Erythroblast (primary cell): ENCODE measurements at regions not wholly inside any gene's neighbourhood (a gene's known extent, or its start where the extent isn't known, plus 50 kb on each side); places are given as distances from the start of the nearest gene placed in this dataset.
A peak's percentile ranks its signal among the peaks of the same experiment; 100 is the strongest.

Source experiments
- DNase-seq, 2 experiments: peaks; one replicate each; lab custom pipeline; 2025; lab: John Stamatoyannopoulos, UW
- GATA1 ChIP-seq: IDR thresholded peaks from 2 replicates; pipeline ENCODE4 v1.6.1; 2011; ENCODE audit warnings: low read depth, mild to moderate bottlenecking, control low read depth, low read length, moderate library complexity
- POLR2A ChIP-seq: IDR thresholded peaks from 2 replicates; pipeline ENCODE4 v1.6.1; 2011; ENCODE audit warnings: mild to moderate bottlenecking, low read length

- TF ChIP-seq GATA1: no peak
- TF ChIP-seq POLR2A: no peak
These were observed 888.3 kb upstream of the CELF4 start for GRCh38 chr18:38453880-38454279.

GRCh38 chr18:38450876-38451275 lies 885.3 kb upstream of the CELF4 start:
- no peak for TF ChIP-seq POLR2A
- DNase-seq: no peak

More at GRCh38 chr18:38453880-38454279, 888.3 kb upstream of the CELF4 start:
- DNase-seq: no peak

GRCh38 chr18:38445804-38446145 lies 880.2 kb upstream of the CELF4 start:
- TF ChIP-seq POLR2A (no peak), GATA1 (no peak)
- no peak for DNase-seq

- no peak for DNase-seq
- TF ChIP-seq GATA1 (no peak), POLR2A (no peak)
These were observed 879.6 kb upstream of the CELF4 start for GRCh38 chr18:38444971-38445803.

- DNase-seq: no peak
- TF ChIP-seq POLR2A (no peak), GATA1 (no peak)
These were observed 862.1 kb upstream of the CELF4 start for GRCh38 chr18:38427736-38428135.

- TF ChIP-seq GATA1 (no peak), POLR2A (no peak)
- DNase-seq: peak in 1 of 2 experiments; percentile 2
These were observed 861.6 kb upstream of the CELF4 start for GRCh38 chr18:38427234-38427633.

- no peak for DNase-seq
- TF ChIP-seq GATA1: no peak
- TF ChIP-seq POLR2A: no peak
These were observed 856.4 kb upstream of the CELF4 start for GRCh38 chr18:38421872-38422615.

- DNase-seq: no peak
- TF ChIP-seq POLR2A (no peak), GATA1 (no peak)
These were observed 855.4 kb upstream of the CELF4 start for GRCh38 chr18:38421021-38421420.

- TF ChIP-seq POLR2A (no peak), GATA1 (no peak)
- no peak for DNase-seq
These were observed 855.0 kb upstream of the CELF4 start for GRCh38 chr18:38420611-38421010.

GRCh38 chr18:38415811-38416210 lies 850.2 kb upstream of the CELF4 start:
- TF ChIP-seq GATA1 (no peak), POLR2A (no peak)

GRCh38 chr18:38413193-38413592 lies 847.6 kb upstream of the CELF4 start:
- no peak for DNase-seq
- TF ChIP-seq POLR2A: no peak
- no peak for TF ChIP-seq GATA1

More at GRCh38 chr18:38415811-38416210, 850.2 kb upstream of the CELF4 start:
- DNase-seq: no peak

GRCh38 chr18:38406607-38407006 lies 841.0 kb upstream of the CELF4 start:
- DNase-seq: no peak
- TF ChIP-seq POLR2A (no peak), GATA1 (no peak)

- no peak for TF ChIP-seq GATA1
- no peak for TF ChIP-seq POLR2A
- no peak for DNase-seq
These were observed 836.9 kb upstream of the CELF4 start for GRCh38 chr18:38402509-38402908.

- no peak for TF ChIP-seq GATA1
- no peak for TF ChIP-seq POLR2A
- no peak for DNase-seq
These were observed 831.5 kb upstream of the CELF4 start for GRCh38 chr18:38397094-38397493.

- no peak for TF ChIP-seq GATA1
- DNase-seq: no peak
These were observed 820.5 kb upstream of the CELF4 start for GRCh38 chr18:38386146-38386545.
